ENCODE measurements at regions not wholly inside any gene's neighbourhood (a gene's known extent, or its start where the extent isn't known, plus 50 kb on each side); places are given as distances from the start of the nearest gene placed in this dataset.

GRCh38 chr16:66211651-66212050, 154.8 kb upstream of the CDH5 start:
- DNase-seq = no peak
- no peaks in the 10 kb centered on the region for H3K27me3 ChIP-seq
- TF ChIP-seq CTCF (IDR thresholded peaks at IDR 0.05) (no peak), POLR2A (IDR thresholded peaks at IDR 0.05) (no peak)
- H3K9me3 ChIP-seq = no peaks in the 10 kb centered on the region
- H3K27ac ChIP-seq = no peak overlapping the region
- intact Hi-C loops (cut with DNase I; ENCODE audit: low total_unique reads) = no loop called here
- H3K4me3 ChIP-seq = no peak overlapping the region
- no peaks in the 10 kb centered on the region for H3K36me3 ChIP-seq
- H3K4me1 ChIP-seq = no peaks in the 10 kb centered on the region

GRCh38 chr16:66207883-66208265, 158.6 kb upstream of the CDH5 start:
- no peaks in the 10 kb centered on the region for H3K4me1 ChIP-seq
- no peaks in the 10 kb centered on the region for H3K36me3 ChIP-seq
- H3K27ac ChIP-seq = no peak overlapping the region
- no peak overlapping the region for H3K4me3 ChIP-seq
- intact Hi-C loops (cut with DNase I; ENCODE audit: low total_unique reads) = no loop called here
- TF ChIP-seq POLR2A (IDR thresholded peaks at IDR 0.05) (no peak), CTCF (IDR thresholded peaks at IDR 0.05) (no peak)
- H3K9me3 ChIP-seq = no peaks in the 10 kb centered on the region
- no peaks in the 10 kb centered on the region for H3K27me3 ChIP-seq
- DNase-seq = no peak

GRCh38 chr16:66207139-66207882, 159.2 kb upstream of the CDH5 start:
- intact Hi-C loops (cut with DNase I; ENCODE audit: low total_unique reads) = no loop called here
- DNase-seq = no peak
- no peaks in the 10 kb centered on the region for H3K27me3 ChIP-seq
- H3K4me1 ChIP-seq = no peaks in the 10 kb centered on the region
- H3K9me3 ChIP-seq = no peaks in the 10 kb centered on the region
- no peak overlapping the region for H3K27ac ChIP-seq
- no peak overlapping the region for H3K4me3 ChIP-seq
- TF ChIP-seq POLR2A (IDR thresholded peaks at IDR 0.05) = no peak
- TF ChIP-seq CTCF (IDR thresholded peaks at IDR 0.05) = no peak
- H3K36me3 ChIP-seq = no peaks in the 10 kb centered on the region

GRCh38 chr16:66206363-66206762, 160.1 kb upstream of the CDH5 start:
- Histone ChIP-seq H3K27ac (no peak overlapping the region), H3K36me3 (no peaks in the 10 kb centered on the region), H3K4me3 (no peak overlapping the region), H3K9me3 (no peaks in the 10 kb centered on the region), H3K27me3 (no peaks in the 10 kb centered on the region), H3K4me1 (no peaks in the 10 kb centered on the region)
- DNase-seq = no peak
- TF ChIP-seq CTCF (IDR thresholded peaks at IDR 0.05) (no peak), POLR2A (IDR thresholded peaks at IDR 0.05) (no peak)
- intact Hi-C loops (cut with DNase I; ENCODE audit: low total_unique reads) = no loop called here

- no peak for DNase-seq
- H3K4me3 ChIP-seq = no peak overlapping the region
- H3K27ac ChIP-seq = no peak overlapping the region
- no peaks in the 10 kb centered on the region for H3K9me3 ChIP-seq
- H3K36me3 ChIP-seq = no peaks in the 10 kb centered on the region
- no peaks in the 10 kb centered on the region for H3K4me1 ChIP-seq
- TF ChIP-seq CTCF (IDR thresholded peaks at IDR 0.05) = no peak
- TF ChIP-seq POLR2A (IDR thresholded peaks at IDR 0.05) = no peak
- intact Hi-C loops (cut with DNase I; ENCODE audit: low total_unique reads) = no loop called here
- no peaks in the 10 kb centered on the region for H3K27me3 ChIP-seq
Observed at GRCh38 chr16:66205287-66206231, 160.9 kb upstream of the CDH5 start.

All from uterus (tissue), 3 donors.